BE2C (cell line): ENCODE measurements at regions not wholly inside any gene's neighbourhood (a gene's known extent, or its start where the extent isn't known, plus 50 kb on each side); places are given as distances from the start of the nearest gene placed in this dataset.
"Not testable (repeated sequence)": the region's sequence is repeated elsewhere in the genome, so short reads cannot be mapped to it uniquely, and the experiment has no call there.

Experiments used
- DNase-seq: peaks from one replicate; pipeline ENCODE4 v3.0.0-alpha.2; 2020
- H3K27me3 ChIP-seq: fragments of 250-450 bp; sonication (Bioruptor Pico); 2 replicates; pipeline ENCODE4 v1.5.1; 2020; ENCODE audit warnings: mild to moderate bottlenecking
- H3K36me3 ChIP-seq: fragments of 250-450 bp; sonication (Bioruptor Pico); 2 replicates; pipeline ENCODE4 v1.5.1; 2020; ENCODE audit warnings: mild to moderate bottlenecking
- H3K4me1 ChIP-seq: fragments of 250-450 bp; sonication (Bioruptor Pico); 2 replicates; pipeline ENCODE4 v1.5.1; 2020
- H3K4me3 ChIP-seq: 2 replicates; pipeline ENCODE4 v1.5.1; 2011; ENCODE audit warnings: low read depth, low read length
- H3K9me3 ChIP-seq: fragments of 250-450 bp; sonication (Bioruptor Pico); 2 replicates; pipeline ENCODE4 v1.5.1; 2020
- CTCF ChIP-seq: IDR thresholded peaks from 2 replicates; pipeline ENCODE4 v1.5.1; 2012; ENCODE audit warnings: mild to moderate bottlenecking, low read depth, low read length

DNA sequence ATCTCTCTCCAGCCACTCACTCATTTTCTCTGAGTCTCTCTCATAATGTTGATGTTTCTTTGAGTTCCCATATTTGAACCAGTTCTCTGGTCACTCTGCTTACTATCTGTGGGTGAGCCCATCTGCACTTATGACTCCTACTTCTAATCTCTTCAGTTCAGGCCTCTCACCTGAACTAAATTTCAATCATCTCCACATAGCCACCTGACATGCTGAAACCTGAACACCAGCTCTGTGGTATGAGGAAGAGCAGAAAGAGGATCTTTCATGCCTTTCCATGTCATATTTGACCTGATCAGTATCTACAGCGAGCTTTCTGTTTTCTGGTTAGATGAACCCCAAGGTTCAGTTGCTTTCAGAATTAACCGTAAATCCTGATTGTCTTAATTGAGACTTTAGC is 122.2 kb upstream of the ESX1 start:
- TF ChIP-seq CTCF, result no peak
- Histone ChIP-seq H3K4me3 (no peak overlapping the region), H3K36me3 (no peaks in the 10 kb centered on the region)

GRCh38 chrX:104372547-104372946 is 117.8 kb upstream of the ESX1 start:
- DNase-seq, result no peak
- no peaks in the 10 kb centered on the region for H3K4me1 ChIP-seq
- no peak for TF ChIP-seq CTCF
- no peaks in the 10 kb centered on the region for H3K36me3 ChIP-seq
- H3K4me3 ChIP-seq, result no peak overlapping the region
- H3K27me3 ChIP-seq, result no peaks in the 10 kb centered on the region
- H3K9me3 ChIP-seq, result no peaks in the 10 kb centered on the region

More for the DNA sequence above, 122.2 kb upstream of the ESX1 start:
- Histone ChIP-seq H3K9me3 (no peaks in the 10 kb centered on the region), H3K4me1 (no peaks in the 10 kb centered on the region), H3K27me3 (no peaks in the 10 kb centered on the region)
- DNase-seq, result no peak

DNA sequence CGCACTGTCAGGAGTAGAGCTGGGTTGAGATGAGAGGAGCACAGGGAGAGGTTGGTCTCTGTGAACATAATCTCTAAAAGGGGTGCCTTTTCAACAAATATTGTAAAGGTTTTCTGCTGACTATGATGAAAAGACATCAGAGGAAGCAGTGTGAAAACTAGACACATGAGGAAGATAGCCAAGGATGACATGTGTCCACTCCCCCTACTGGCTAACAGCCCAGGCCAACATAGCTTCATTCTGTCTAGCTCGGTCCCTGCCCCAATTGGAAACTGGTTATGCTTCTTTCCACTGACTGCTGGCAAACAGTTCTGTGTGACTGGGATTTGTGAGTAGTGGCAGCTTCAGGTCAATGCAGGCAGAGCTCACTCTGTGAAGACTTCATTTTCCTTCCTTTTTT is 115.4 kb upstream of the ESX1 start:
- DNase-seq, result no peak
- no peak for TF ChIP-seq CTCF
- Histone ChIP-seq H3K4me1 (no peaks in the 10 kb centered on the region), H3K27me3 (no peaks in the 10 kb centered on the region), H3K36me3 (no peaks in the 10 kb centered on the region), H3K4me3 (no peak overlapping the region), H3K9me3 (no peaks in the 10 kb centered on the region)

GRCh38 chrX:104360774-104361173 is 106.0 kb upstream of the ESX1 start:
- DNase-seq, H3K4me3 ChIP-seq, H3K36me3 ChIP-seq, H3K27me3 ChIP-seq, H3K4me1 ChIP-seq, H3K9me3 ChIP-seq: not testable (repeated sequence)

DNA sequence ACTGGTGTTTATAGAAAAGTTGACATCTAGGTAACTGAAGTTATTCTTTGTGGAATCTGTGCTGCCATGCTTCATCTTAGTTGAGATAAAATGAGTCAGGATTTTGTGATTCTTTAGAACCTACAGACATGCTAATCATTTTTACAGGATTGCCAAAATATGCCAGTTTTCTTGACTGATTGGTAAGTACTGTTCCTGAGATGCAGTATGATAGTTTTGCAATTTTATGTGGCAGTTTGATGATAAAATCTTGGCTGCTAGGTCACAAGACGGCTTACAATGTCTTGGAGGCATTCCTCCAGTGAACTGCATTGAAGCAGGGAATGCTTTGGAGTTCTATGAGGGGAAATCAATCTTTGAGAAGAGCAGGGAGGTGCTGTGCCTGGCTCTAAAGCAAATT is 104.4 kb upstream of the ESX1 start:
- no peak overlapping the region for H3K4me3 ChIP-seq
- no peaks in the 10 kb centered on the region for H3K36me3 ChIP-seq
- no peaks in the 10 kb centered on the region for H3K4me1 ChIP-seq
- no peak for DNase-seq
- no peaks in the 10 kb centered on the region for H3K27me3 ChIP-seq
- TF ChIP-seq CTCF, result no peak
- H3K9me3 ChIP-seq, result no peaks in the 10 kb centered on the region

- DNase-seq, result no peak
- TF ChIP-seq CTCF, result no peak
- Histone ChIP-seq H3K36me3 (no peaks in the 10 kb centered on the region), H3K4me1 (no peaks in the 10 kb centered on the region), H3K27me3 (no peaks in the 10 kb centered on the region), H3K9me3 (no peaks in the 10 kb centered on the region), H3K4me3 (no peak overlapping the region)
These were observed 96.5 kb upstream of the ESX1 start for GRCh38 chrX:104351173-104351769.

DNA sequence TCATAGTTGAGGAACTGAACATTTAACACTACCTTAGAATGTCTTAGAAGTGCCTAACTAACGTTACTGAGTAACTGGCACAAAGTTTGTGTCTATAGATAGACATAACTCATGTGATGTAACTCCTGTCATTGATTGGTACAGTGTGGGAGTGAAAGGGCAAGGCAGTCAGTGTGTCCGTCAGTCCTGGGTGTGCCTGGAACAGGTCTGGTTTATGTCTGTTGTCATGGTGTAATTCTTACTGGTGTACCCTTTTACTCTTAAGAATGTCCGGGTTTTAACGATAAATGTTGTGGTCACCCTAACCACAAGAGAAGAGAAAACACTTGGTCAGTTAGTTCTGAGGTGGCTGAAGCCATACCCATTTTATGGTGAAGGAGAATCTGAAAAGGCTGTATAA is 93.1 kb upstream of the ESX1 start:
- TF ChIP-seq CTCF, result no peak
- no peaks in the 10 kb centered on the region for H3K4me1 ChIP-seq
- no peak for DNase-seq

More for the DNA sequence above, 93.1 kb upstream of the ESX1 start:
- Histone ChIP-seq H3K9me3 (no peaks in the 10 kb centered on the region), H3K4me3 (no peak overlapping the region), H3K36me3 (no peaks in the 10 kb centered on the region), H3K27me3 (no peaks in the 10 kb centered on the region)
